ENCODE measurements at regions not wholly inside any gene's neighbourhood (a gene's known extent, or its start where the extent isn't known, plus 50 kb on each side); places are given as distances from the start of the nearest gene placed in this dataset.
A peak's percentile ranks its signal among the peaks of the same experiment; 100 is the strongest.

DNA sequence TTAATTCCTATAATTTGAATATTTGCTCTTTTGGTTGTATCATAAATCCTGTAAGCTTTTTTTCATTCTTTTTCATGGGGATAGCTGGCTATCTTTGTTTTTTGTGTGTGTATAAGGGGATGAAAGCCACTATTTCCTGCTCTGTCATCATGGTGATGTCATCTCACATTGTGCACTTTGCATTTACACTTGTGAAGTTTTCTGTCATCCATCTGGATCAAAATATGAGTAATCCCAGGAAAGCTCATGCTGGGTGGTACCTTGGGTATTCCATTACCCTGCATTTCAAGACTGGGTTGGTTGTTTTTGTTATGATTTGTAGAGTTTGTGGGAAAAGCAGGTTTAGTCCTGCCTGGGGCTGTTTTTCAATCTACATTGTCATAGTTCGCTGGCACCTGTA, 77.8 kb upstream of the XIST start:
- no peak overlapping the region for H3K9ac ChIP-seq (ENCODE audit: low read length)
- no CpG with 5 or more reads among the region's 1 CpG for WGBS (ENCODE audit: extremely low coverage, insufficient coverage, insufficient read length)

DNA sequence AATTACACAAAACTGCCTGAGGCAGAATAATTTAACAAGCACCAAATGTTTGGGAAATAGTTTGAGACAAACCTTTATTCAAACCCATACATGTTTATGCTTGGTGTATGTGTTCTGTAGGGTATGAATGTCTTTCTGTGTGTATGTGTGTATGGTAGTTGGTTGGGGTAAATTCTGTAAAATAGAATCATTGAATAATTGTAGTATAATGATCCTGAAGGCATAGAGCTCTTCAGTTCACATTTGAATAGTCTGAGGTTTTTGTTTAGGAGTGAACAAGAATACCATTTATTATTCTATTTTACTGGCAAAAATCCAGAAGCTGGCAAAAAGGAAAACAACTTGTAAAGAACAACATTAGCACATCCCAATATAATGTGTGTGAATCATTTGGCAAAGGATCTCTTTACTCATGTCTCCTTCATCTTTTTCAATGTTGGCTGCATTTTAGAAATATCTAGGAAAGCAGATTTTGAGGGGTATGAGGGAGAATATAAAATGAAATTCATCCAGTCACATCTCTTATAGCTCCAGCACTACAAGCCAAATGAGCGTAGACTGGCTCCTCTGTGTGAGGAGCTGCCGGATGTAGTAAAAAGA, 70.4 kb upstream of the XIST start:
- no peak overlapping the region for H2AK5ac ChIP-seq (ENCODE audit: low read length)
- no peaks in the 10 kb centered on the region for H3K4me1 ChIP-seq (ENCODE audit: control insufficient read depth in 1 of 2, insufficient read depth in 2 of 2, low read length in 2 of 2)
- H3K23ac ChIP-seq (ENCODE audit: low read length): no peak overlapping the region
- no peak overlapping the region for H2BK5ac ChIP-seq (ENCODE audit: low read depth, low read length, poor library complexity)
- no peak overlapping the region for H4K8ac ChIP-seq (ENCODE audit: low read depth, low read length)
- H2BK120ac ChIP-seq (ENCODE audit: insufficient read depth, low read length, poor library complexity): no peak overlapping the region
- no peak overlapping the region for H3K14ac ChIP-seq (ENCODE audit: low read length)
- no peaks in the 10 kb centered on the region for H3K9me3 ChIP-seq (ENCODE audit: insufficient read depth, low read depth, low read length)
- H3K27me3 ChIP-seq (ENCODE audit: insufficient read depth, low read length): no peaks in the 10 kb centered on the region
- no peak overlapping the region for H3K18ac ChIP-seq (ENCODE audit: low read length)
- H2AFZ ChIP-seq (ENCODE audit: insufficient read depth, low read length, poor library complexity): no peak overlapping the region
- H3K36me3 ChIP-seq (ENCODE audit: control insufficient read depth in 1 of 2, insufficient read depth in 2 of 2, low read length in 2 of 2): no peaks in the 10 kb centered on the region
- no peak overlapping the region for H3K9ac ChIP-seq (ENCODE audit: low read length)
- no peak overlapping the region for H4K12ac ChIP-seq (ENCODE audit: low read depth, low read length)
- no peak overlapping the region for H4K91ac ChIP-seq (ENCODE audit: low read depth, low read length)
- no peak overlapping the region for H3K4me2 ChIP-seq (ENCODE audit: low read length)
- no peak overlapping the region for H3K27ac ChIP-seq (ENCODE audit: low read depth, low read length)
- H2BK12ac ChIP-seq (ENCODE audit: low read length): no peak overlapping the region
- H3K79me1 ChIP-seq (ENCODE audit: low read length): peaks cover 9% of the 10 kb centered on the region
- no peak for DNase-seq
- no peak overlapping the region for H3K4me3 ChIP-seq (ENCODE audit: low read depth, low read length)
- no peak overlapping the region for H3K4ac ChIP-seq (ENCODE audit: low read depth, low read length)
- peaks cover 2% of the 10 kb centered on the region for H3K79me2 ChIP-seq (ENCODE audit: control insufficient read depth, insufficient read depth, low read length, poor library complexity)
- WGBS (ENCODE audit: extremely low coverage, insufficient coverage, insufficient read length): no CpG with 5 or more reads among the region's 2 CpGs

More for the DNA sequence above, 77.8 kb upstream of the XIST start:
- no peak overlapping the region for H4K12ac ChIP-seq (ENCODE audit: low read depth, low read length)
- no peak overlapping the region for H3K23ac ChIP-seq (ENCODE audit: low read length)
- H4K8ac ChIP-seq (ENCODE audit: low read depth, low read length): no peak overlapping the region
- H3K27me3 ChIP-seq (ENCODE audit: insufficient read depth, low read length): no peaks in the 10 kb centered on the region
- no peak for DNase-seq
- H2AK5ac ChIP-seq (ENCODE audit: low read length): no peak overlapping the region
- H3K4me1 ChIP-seq (ENCODE audit: control insufficient read depth in 1 of 2, insufficient read depth in 2 of 2, low read length in 2 of 2): no peaks in the 10 kb centered on the region
- H3K4ac ChIP-seq (ENCODE audit: low read depth, low read length): no peak overlapping the region
- H2AFZ ChIP-seq (ENCODE audit: insufficient read depth, low read length, poor library complexity): no peak overlapping the region
- H3K36me3 ChIP-seq (ENCODE audit: control insufficient read depth in 1 of 2, insufficient read depth in 2 of 2, low read length in 2 of 2): no peaks in the 10 kb centered on the region
- H3K18ac ChIP-seq (ENCODE audit: low read length): no peak overlapping the region
- no peaks in the 10 kb centered on the region for H3K79me2 ChIP-seq (ENCODE audit: control insufficient read depth, insufficient read depth, low read length, poor library complexity)
- no peak overlapping the region for H2BK120ac ChIP-seq (ENCODE audit: insufficient read depth, low read length, poor library complexity)
- H3K4me3 ChIP-seq (ENCODE audit: low read depth, low read length): no peak overlapping the region
- no peaks in the 10 kb centered on the region for H3K79me1 ChIP-seq (ENCODE audit: low read length)
- H3K4me2 ChIP-seq (ENCODE audit: low read length): no peak overlapping the region
- no peaks in the 10 kb centered on the region for H3K9me3 ChIP-seq (ENCODE audit: insufficient read depth, low read depth, low read length)
- no peak overlapping the region for H3K27ac ChIP-seq (ENCODE audit: low read depth, low read length)
- H2BK12ac ChIP-seq (ENCODE audit: low read length): no peak overlapping the region
- no peak overlapping the region for H4K91ac ChIP-seq (ENCODE audit: low read depth, low read length)
- no peak overlapping the region for H2BK5ac ChIP-seq (ENCODE audit: low read depth, low read length, poor library complexity)
- H3K14ac ChIP-seq (ENCODE audit: low read length): no peak overlapping the region

DNA sequence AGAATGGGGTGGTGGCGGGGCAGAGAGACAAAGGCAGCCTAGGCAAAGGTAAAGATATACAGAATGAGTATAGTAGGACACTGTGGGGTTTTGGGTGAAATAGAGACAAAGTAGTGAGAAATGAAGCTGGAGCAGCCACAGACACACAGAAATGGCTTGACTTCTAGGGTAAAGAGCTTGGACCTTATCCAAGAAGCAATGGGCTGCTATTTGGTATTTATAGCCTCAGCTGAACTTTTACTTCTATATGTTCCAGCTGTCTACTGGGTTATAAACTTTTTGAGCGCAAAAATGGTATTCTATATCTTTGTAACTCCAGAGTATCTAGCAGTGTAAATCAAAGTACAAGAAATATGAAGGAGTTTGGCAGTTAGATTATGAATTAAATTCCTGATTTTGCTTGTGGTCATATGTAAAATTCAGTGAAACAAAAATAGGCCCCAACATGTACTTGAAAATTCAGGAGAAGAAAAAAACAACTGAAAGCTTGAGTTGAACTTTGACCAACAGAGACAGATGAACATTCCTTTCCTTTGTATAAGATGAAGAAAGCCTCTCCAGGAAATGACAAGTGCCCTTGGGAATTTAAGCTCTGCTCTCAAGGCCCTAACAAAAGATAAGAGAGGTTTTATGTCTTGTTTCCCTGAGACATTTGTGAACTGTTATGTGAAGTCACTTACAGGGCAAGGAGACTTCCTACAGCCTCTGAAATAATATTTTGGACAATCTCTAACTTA, 64.6 kb upstream of the XIST start:
- Histone ChIP-seq H3K27ac (ENCODE audit: low read depth, low read length) (peak overlapping the region; percentile 92), H3K4ac (ENCODE audit: low read depth, low read length) (peak overlapping the region; percentile 46), H4K8ac (ENCODE audit: low read depth, low read length) (peak overlapping the region; percentile 65), H3K79me2 (ENCODE audit: control insufficient read depth, insufficient read depth, low read length, poor library complexity) (peaks cover 4% of the 10 kb centered on the region), H3K23ac (ENCODE audit: low read length) (no peak overlapping the region), H2BK5ac (ENCODE audit: low read depth, low read length, poor library complexity) (peak overlapping the region; percentile 93), H2AK5ac (ENCODE audit: low read length) (no peak overlapping the region), H2BK120ac (ENCODE audit: insufficient read depth, low read length, poor library complexity) (peak overlapping the region; percentile 80), H3K4me2 (ENCODE audit: low read length) (no peak overlapping the region), H3K4me1 (ENCODE audit: control insufficient read depth in 1 of 2, insufficient read depth in 2 of 2, low read length in 2 of 2) (peaks cover 2 to 3% of the 10 kb centered on the region in 2 experiments), H2BK12ac (ENCODE audit: low read length) (peak overlapping the region; percentile 80), H2AFZ (ENCODE audit: insufficient read depth, low read length, poor library complexity) (no peak overlapping the region), H3K27me3 (ENCODE audit: insufficient read depth, low read length) (no peaks in the 10 kb centered on the region), H3K18ac (ENCODE audit: low read length) (no peak overlapping the region), H3K9me3 (ENCODE audit: insufficient read depth, low read depth, low read length) (no peaks in the 10 kb centered on the region), H3K14ac (ENCODE audit: low read length) (peak overlapping the region; percentile 84), H4K91ac (ENCODE audit: low read depth, low read length) (peak overlapping the region; percentile 97), H3K79me1 (ENCODE audit: low read length) (peaks cover 12% of the 10 kb centered on the region), H4K12ac (ENCODE audit: low read depth, low read length) (peak overlapping the region; percentile 43), H3K9ac (ENCODE audit: low read length) (no peak overlapping the region), H3K4me3 (ENCODE audit: low read depth, low read length) (no peak overlapping the region), H3K36me3 (ENCODE audit: control insufficient read depth in 1 of 2, insufficient read depth in 2 of 2, low read length in 2 of 2) (no peaks in the 10 kb centered on the region)
- WGBS (ENCODE audit: extremely low coverage, insufficient coverage, insufficient read length): no CpG with 5 or more reads among the region's 2 CpGs
- peak; percentile 0 to 60 for DNase-seq

- peak overlapping the region; percentile 84 for H3K14ac ChIP-seq (ENCODE audit: low read length)
- H3K36me3 ChIP-seq (ENCODE audit: control insufficient read depth in 1 of 2, insufficient read depth in 2 of 2, low read length in 2 of 2): no peaks in the 10 kb centered on the region
- no peaks in the 10 kb centered on the region for H3K27me3 ChIP-seq (ENCODE audit: insufficient read depth, low read length)
- H4K91ac ChIP-seq (ENCODE audit: low read depth, low read length): peak overlapping the region; percentile 97
- H3K9ac ChIP-seq (ENCODE audit: low read length): no peak overlapping the region
- peak overlapping the region; percentile 43 for H4K12ac ChIP-seq (ENCODE audit: low read depth, low read length)
- no peak overlapping the region for H3K18ac ChIP-seq (ENCODE audit: low read length)
- no peak overlapping the region for H2BK12ac ChIP-seq (ENCODE audit: low read length)
- H3K79me2 ChIP-seq (ENCODE audit: control insufficient read depth, insufficient read depth, low read length, poor library complexity): peaks cover 4% of the 10 kb centered on the region
- H2AFZ ChIP-seq (ENCODE audit: insufficient read depth, low read length, poor library complexity): no peak overlapping the region
- peak overlapping the region; percentile 93 for H2BK5ac ChIP-seq (ENCODE audit: low read depth, low read length, poor library complexity)
- no peak overlapping the region for H3K4me2 ChIP-seq (ENCODE audit: low read length)
- H3K23ac ChIP-seq (ENCODE audit: low read length): no peak overlapping the region
- no peak for DNase-seq
- no peak overlapping the region for H4K8ac ChIP-seq (ENCODE audit: low read depth, low read length)
- H3K4ac ChIP-seq (ENCODE audit: low read depth, low read length): no peak overlapping the region
- H2AK5ac ChIP-seq (ENCODE audit: low read length): no peak overlapping the region
- H3K79me1 ChIP-seq (ENCODE audit: low read length): peaks cover 12% of the 10 kb centered on the region
- peak overlapping the region; percentile 92 for H3K27ac ChIP-seq (ENCODE audit: low read depth, low read length)
- H3K9me3 ChIP-seq (ENCODE audit: insufficient read depth, low read depth, low read length): no peaks in the 10 kb centered on the region
- H2BK120ac ChIP-seq (ENCODE audit: insufficient read depth, low read length, poor library complexity): peak overlapping the region; percentile 80
- peaks cover 2 to 3% of the 10 kb centered on the region in 2 experiments for H3K4me1 ChIP-seq (ENCODE audit: control insufficient read depth in 1 of 2, insufficient read depth in 2 of 2, low read length in 2 of 2)
- no peak overlapping the region for H3K4me3 ChIP-seq (ENCODE audit: low read depth, low read length)
These were observed 64.0 kb upstream of the XIST start for GRCh38 chrX:73916489-73916888.

All from trophoblast cell (in vitro differentiated cells and primary cell).